ENCODE measurements at regions not wholly inside any gene's neighbourhood (a gene's known extent, or its start where the extent isn't known, plus 50 kb on each side); places are given as distances from the start of the nearest gene placed in this dataset.

GRCh38 chr17:73718362-73718761 is 74.1 kb upstream of the SDK2 start:
- Histone ChIP-seq H3K9me3 (ENCODE audit: low read length) (no peaks in the 10 kb centered on the region), H4K20me1 (ENCODE audit: insufficient read depth) (no peaks in the 10 kb centered on the region), H3K9ac (ENCODE audit: low read length) (no peak overlapping the region), H3K4me2 (ENCODE audit: low read length) (no peak overlapping the region), H3K27me3 (ENCODE audit: insufficient read depth, low read depth, low read length) (no peaks in the 10 kb centered on the region), H3K4me3 (ENCODE audit: low read length) (no peak overlapping the region), H3K9me2 (ENCODE audit: insufficient read depth, low read length) (no peaks in the 10 kb centered on the region), H3K27ac (ENCODE audit: low read length) (no peak overlapping the region), H3F3A (ENCODE audit: insufficient read depth, low read length, poor library complexity, severe bottlenecking) (no peaks in the 10 kb centered on the region), H2AFZ (ENCODE audit: low read depth, low read length) (no peak overlapping the region), H3K36me3 (ENCODE audit: insufficient read depth, low read length) (no peaks in the 10 kb centered on the region), H3K79me2 (replicated peaks; ENCODE audit: insufficient read depth, low read length) (no peaks in the 10 kb centered on the region)
- TF ChIP-seq SMC3 (conservative IDR thresholded peaks at IDR 0.05; ENCODE audit: poor library complexity): no peak
- TF ChIP-seq REST (IDR thresholded peaks at IDR 0.05; ENCODE audit: borderline replicate concordance): no peak

- Histone ChIP-seq H3K27me3 (ENCODE audit: insufficient read depth, low read depth, low read length) (no peaks in the 10 kb centered on the region), H3K9ac (ENCODE audit: low read length) (no peak overlapping the region), H2AFZ (ENCODE audit: low read depth, low read length) (no peak overlapping the region), H3K9me2 (ENCODE audit: insufficient read depth, low read length) (no peaks in the 10 kb centered on the region), H4K20me1 (ENCODE audit: insufficient read depth) (no peaks in the 10 kb centered on the region), H3K4me3 (ENCODE audit: low read length) (no peak overlapping the region), H3K79me2 (replicated peaks; ENCODE audit: insufficient read depth, low read length) (no peaks in the 10 kb centered on the region), H3K4me2 (ENCODE audit: low read length) (no peak overlapping the region), H3F3A (ENCODE audit: insufficient read depth, low read length, poor library complexity, severe bottlenecking) (no peaks in the 10 kb centered on the region), H3K36me3 (ENCODE audit: insufficient read depth, low read length) (no peaks in the 10 kb centered on the region), H3K9me3 (ENCODE audit: low read length) (no peaks in the 10 kb centered on the region), H3K27ac (ENCODE audit: low read length) (no peak overlapping the region)
- TF ChIP-seq EP300 (conservative IDR thresholded peaks at IDR 0.05; ENCODE audit: poor library complexity, severe bottlenecking): no peak
- no peak for TF ChIP-seq TAF1 (IDR thresholded peaks at IDR 0.05; ENCODE audit: low read depth)
- TF ChIP-seq POLR2AphosphoS5 (IDR thresholded peaks at IDR 0.05): no peak
- no peak for TF ChIP-seq MXI1 (conservative IDR thresholded peaks at IDR 0.05; ENCODE audit: poor library complexity, severe bottlenecking)
- TF ChIP-seq REST (IDR thresholded peaks at IDR 0.05; ENCODE audit: borderline replicate concordance): no peak
- no peak for TF ChIP-seq SMC3 (conservative IDR thresholded peaks at IDR 0.05; ENCODE audit: poor library complexity)
- TF ChIP-seq RAD21 (conservative IDR thresholded peaks at IDR 0.05): no peak
- no peak for TF ChIP-seq EZH2 (IDR thresholded peaks at IDR 0.05; ENCODE audit: borderline replicate concordance, insufficient read depth, low read length, poor library complexity, severe bottlenecking)
- no peak for TF ChIP-seq CTCF (IDR thresholded peaks at IDR 0.05; ENCODE audit: poor library complexity, severe bottlenecking)
These were observed 74.7 kb upstream of the SDK2 start for GRCh38 chr17:73718912-73719311.

Measured in neural cell (in vitro differentiated cells).